ENCODE measurements at regions not wholly inside any gene's neighbourhood (a gene's known extent, or its start where the extent isn't known, plus 50 kb on each side); places are given as distances from the start of the nearest gene placed in this dataset.

DNA sequence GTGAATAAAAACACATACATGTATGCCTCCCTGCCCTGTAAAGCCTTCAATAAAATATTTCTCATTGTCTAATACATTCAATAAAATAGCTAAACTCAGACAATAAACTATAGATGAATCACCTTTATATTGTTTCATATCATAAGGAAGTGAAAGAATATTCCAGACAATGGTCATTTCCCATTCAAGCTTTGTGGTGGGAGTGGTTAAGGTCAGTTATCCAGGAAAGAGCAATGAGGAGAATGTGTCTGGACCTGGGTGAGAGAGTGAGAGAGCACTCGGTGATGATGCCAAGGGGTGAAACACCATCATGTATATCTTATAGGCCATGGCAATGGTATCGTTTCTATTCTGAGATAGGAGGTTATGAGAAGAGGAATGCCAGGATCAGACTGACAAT lies 197.8 kb downstream of the PDHA2 start:
- TF ChIP-seq ZNF274 (IDR thresholded peaks at IDR 0.05; ENCODE audit: low read depth, low read length) = no peak
- no peak for TF ChIP-seq YY1 (IDR thresholded peaks at IDR 0.05; ENCODE audit: insufficient read depth, insufficient read length)
- TF ChIP-seq SUZ12 (IDR thresholded peaks at IDR 0.05; ENCODE audit: extremely low read depth, insufficient read depth, insufficient read length) = no peak
